Ishikawa (cell line): ENCODE measurements at regions not wholly inside any gene's neighbourhood (a gene's known extent, or its start where the extent isn't known, plus 50 kb on each side); places are given as distances from the start of the nearest gene placed in this dataset.

Experiments used
- CEBPB ChIP-seq: IDR thresholded peaks from 2 replicates; pipeline ENCODE4 v1.6.1; 2012
- EP300 ChIP-seq: IDR thresholded peaks from 2 replicates; pipeline ENCODE4 v1.6.1; 2012; ENCODE audit warnings: borderline replicate concordance
- FOXM1 ChIP-seq: IDR thresholded peaks from 2 replicates; pipeline ENCODE4 v1.6.1; 2012; ENCODE audit warnings: low read depth, borderline replicate concordance
- MAX ChIP-seq: IDR thresholded peaks from 2 replicates; pipeline ENCODE4 v1.6.1; 2012
- TAF1 ChIP-seq: IDR thresholded peaks from 2 replicates; pipeline ENCODE4 v1.6.1; 2012; ENCODE audit warnings: low read depth, mild to moderate bottlenecking
- YY1 ChIP-seq: IDR thresholded peaks from 2 replicates; pipeline ENCODE4 v1.6.1; 2012; ENCODE audit warnings: low read depth
- ZBTB7A ChIP-seq: IDR thresholded peaks from 2 replicates; pipeline ENCODE4 v1.6.1; 2012; ENCODE audit warnings: low read depth

- TF ChIP-seq EP300 (no peak), YY1 (no peak), FOXM1 (no peak), TAF1 (no peak), CEBPB (no peak), MAX (no peak), ZBTB7A (no peak)
These were observed 495.9 kb downstream of the CSNK1G3 start for GRCh38 chr5:124007675-124008398.
